ENCODE measurements at regions not wholly inside any gene's neighbourhood (a gene's known extent, or its start where the extent isn't known, plus 50 kb on each side); places are given as distances from the start of the nearest gene placed in this dataset.

GRCh38 chr11:33640730-33641371 lies 59.8 kb downstream of the C11orf91 start:
- Histone ChIP-seq H3K27ac (no peak overlapping the region), H3K9me3 (no peaks in the 10 kb centered on the region), H3K4me3 (no peak overlapping the region), H3K36me3 (no peaks in the 10 kb centered on the region), H3K27me3 (replicated peaks; ENCODE audit: insufficient read depth) (no peaks in the 10 kb centered on the region), H3K4me1 (ENCODE audit: control insufficient read depth in 1 of 2, low read depth in 2 of 2) (no peaks in the 10 kb centered on the region)
- DNase-seq (ENCODE audit: low spot score) (no peak), ATAC-seq (ENCODE audit: insufficient number of reproducible peaks, low FRiP score, low read depth) (no peak)
- TF ChIP-seq CTCF (IDR thresholded peaks at IDR 0.05), result no peak

DNA sequence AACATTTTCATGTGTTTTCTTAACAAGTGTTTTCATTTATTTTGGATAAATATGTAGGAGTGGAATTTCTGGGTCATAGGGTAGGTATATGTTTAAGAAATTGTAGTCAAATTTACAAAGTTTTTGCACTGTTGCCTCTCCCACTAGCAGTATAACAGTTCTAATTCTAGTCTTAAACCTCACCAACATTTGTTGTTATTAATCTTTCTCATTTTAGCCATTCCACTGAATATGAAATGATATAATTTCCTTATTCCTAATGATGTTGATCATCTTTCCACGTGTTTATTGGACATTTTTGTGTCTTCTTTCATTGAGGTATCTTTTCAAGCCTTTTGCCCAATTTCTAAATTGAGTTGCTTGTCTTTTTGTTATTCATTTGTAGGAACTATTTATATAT lies 62.0 kb downstream of the C11orf91 start:
- H3K27ac ChIP-seq, result no peak overlapping the region
- no peak overlapping the region for H3K4me3 ChIP-seq
- TF ChIP-seq CTCF (IDR thresholded peaks at IDR 0.05), result no peak
- H3K9me3 ChIP-seq, result no peaks in the 10 kb centered on the region
- DNase-seq (ENCODE audit: low spot score), result no peak
- no peaks in the 10 kb centered on the region for H3K36me3 ChIP-seq
- H3K4me1 ChIP-seq (ENCODE audit: control insufficient read depth in 1 of 2, low read depth in 2 of 2), result no peaks in the 10 kb centered on the region
- ATAC-seq (ENCODE audit: insufficient number of reproducible peaks, low FRiP score, low read depth), result no peak
- H3K27me3 ChIP-seq (replicated peaks; ENCODE audit: insufficient read depth), result no peaks in the 10 kb centered on the region

- Histone ChIP-seq H3K4me1 (ENCODE audit: control insufficient read depth in 1 of 2, low read depth in 2 of 2) (no peaks in the 10 kb centered on the region), H3K27me3 (replicated peaks; ENCODE audit: insufficient read depth) (no peaks in the 10 kb centered on the region), H3K27ac (no peak overlapping the region), H3K9me3 (no peaks in the 10 kb centered on the region), H3K36me3 (no peaks in the 10 kb centered on the region), H3K4me3 (no peak overlapping the region)
- no peak for DNase-seq (ENCODE audit: low spot score)
- no peak for ATAC-seq (ENCODE audit: insufficient number of reproducible peaks, low FRiP score, low read depth)
- TF ChIP-seq CTCF (IDR thresholded peaks at IDR 0.05), result no peak
Observed at GRCh38 chr11:33636104-33636503, 64.5 kb downstream of the C11orf91 start.

DNA sequence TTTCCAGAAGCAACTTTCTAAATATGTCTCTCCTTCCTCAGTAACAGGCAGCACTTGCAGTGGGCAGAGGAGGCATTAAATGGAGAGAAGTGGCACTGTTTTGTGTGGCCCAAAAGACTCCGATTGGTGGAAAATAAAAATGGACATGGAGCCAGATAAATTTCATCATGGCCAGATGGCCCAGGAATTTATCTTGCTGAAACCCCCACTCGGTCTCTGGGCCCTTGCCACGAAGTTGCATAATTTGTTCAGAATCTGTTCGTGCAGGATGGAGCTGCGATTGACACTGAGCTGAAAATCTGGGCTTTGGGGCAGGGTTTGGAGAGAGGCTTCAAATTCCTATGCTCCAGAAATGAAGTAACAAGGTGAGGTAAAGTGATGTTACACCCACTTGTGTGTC lies 65.5 kb downstream of the C11orf91 start:
- Histone ChIP-seq H3K4me3 (no peak overlapping the region), H3K9me3 (no peaks in the 10 kb centered on the region), H3K4me1 (ENCODE audit: control insufficient read depth in 1 of 2, low read depth in 2 of 2) (no peaks in the 10 kb centered on the region), H3K27me3 (replicated peaks; ENCODE audit: insufficient read depth) (no peaks in the 10 kb centered on the region), H3K36me3 (no peaks in the 10 kb centered on the region), H3K27ac (no peak overlapping the region)
- TF ChIP-seq CTCF (IDR thresholded peaks at IDR 0.05), result no peak
- DNase-seq (ENCODE audit: low spot score) (no peak), ATAC-seq (ENCODE audit: insufficient number of reproducible peaks, low FRiP score, low read depth) (no peak)

- no peaks in the 10 kb centered on the region for H3K9me3 ChIP-seq
- no peaks in the 10 kb centered on the region for H3K27me3 ChIP-seq (replicated peaks; ENCODE audit: insufficient read depth)
- no peak overlapping the region for H3K27ac ChIP-seq
- no peaks in the 10 kb centered on the region for H3K36me3 ChIP-seq
- H3K4me3 ChIP-seq, result no peak overlapping the region
- DNase-seq (ENCODE audit: low spot score) (no peak), ATAC-seq (ENCODE audit: insufficient number of reproducible peaks, low FRiP score, low read depth) (no peak)
- no peak for TF ChIP-seq CTCF (IDR thresholded peaks at IDR 0.05)
- H3K4me1 ChIP-seq (ENCODE audit: control insufficient read depth in 1 of 2, low read depth in 2 of 2), result no peaks in the 10 kb centered on the region
Observed at GRCh38 chr11:33634291-33634834, 66.3 kb downstream of the C11orf91 start.

Data from thoracic aorta (tissue), 2 donors.